ENCODE measurements at regions not wholly inside any gene's neighbourhood (a gene's known extent, or its start where the extent isn't known, plus 50 kb on each side); places are given as distances from the start of the nearest gene placed in this dataset.

- Histone ChIP-seq H2AK5ac (ENCODE audit: low read depth, low read length) (no peak overlapping the region), H2BK120ac (replicated peaks; ENCODE audit: low read depth, low read length) (no peak overlapping the region), H3K4ac (replicated peaks; ENCODE audit: insufficient read length, low read depth, low read length) (no peak overlapping the region), H4K8ac (ENCODE audit: extremely low read depth, insufficient read depth, low read length) (no peak overlapping the region), H4K5ac (ENCODE audit: insufficient read length, low read depth, low read length) (no peak overlapping the region), H3K4me1 (replicated peaks in 1 of 4; ENCODE audit: control insufficient read depth in 3 of 4, insufficient read depth in 4 of 4, low read length in 3 of 4) (no peaks in the 10 kb centered on the region), H3K23me2 (ENCODE audit: low read depth, low read length) (no peaks in the 10 kb centered on the region), H3K79me1 (ENCODE audit: low read depth, low read length) (no peaks in the 10 kb centered on the region), H3K18ac (ENCODE audit: extremely low read depth, low read length) (no peak overlapping the region), H4K20me1 (replicated peaks in 1 of 2; ENCODE audit: control insufficient read depth in 1 of 2, insufficient read depth in 2 of 2, low read length in 2 of 2) (no peaks in the 10 kb centered on the region), H3K56ac (replicated peaks; ENCODE audit: insufficient read length, low read depth, low read length) (no peak overlapping the region), H3K23ac (ENCODE audit: insufficient read length) (no peak overlapping the region), H2BK15ac (ENCODE audit: low read length) (no peak overlapping the region), H3K36me3 (ENCODE audit: control insufficient read depth in 2 of 4, insufficient read depth in 4 of 4, low read length in 3 of 4) (no peaks in the 10 kb centered on the region), H3K79me2 (ENCODE audit: control insufficient read depth in 1 of 2, insufficient read depth in 2 of 2, low read length in 2 of 2) (no peaks in the 10 kb centered on the region), H2BK20ac (ENCODE audit: low read length) (no peak overlapping the region), H3K9me3 (ENCODE audit: insufficient read depth in 2 of 2, low read depth in 1 of 2, low read length in 1 of 2) (no peaks in the 10 kb centered on the region), H2AFZ (ENCODE audit: low read length) (no peak overlapping the region), H3K14ac (ENCODE audit: insufficient read length) (no peak overlapping the region), H4K91ac (replicated peaks; ENCODE audit: insufficient read length, low read length) (no peak overlapping the region), H3K9ac (replicated peaks in 1 of 4; ENCODE audit: extremely low read depth in 1 of 4, low read depth in 3 of 4, low read length in 3 of 4) (no peak overlapping the region), H3K4me2 (ENCODE audit: insufficient read depth in 1 of 2, low read depth in 2 of 2, low read length in 2 of 2) (no peak overlapping the region), H3K4me3 (ENCODE audit: extremely low read depth in 1 of 4, insufficient read depth in 2 of 4, low read depth in 3 of 4, low read length in 4 of 4) (no peak overlapping the region), H2BK12ac (ENCODE audit: low read depth, low read length) (no peak overlapping the region), H3K27ac (ENCODE audit: low read depth, low read length) (no peak overlapping the region), H3K27me3 (replicated peaks in 1 of 4; ENCODE audit: control insufficient read depth in 3 of 4, extremely low read depth in 1 of 4, insufficient read depth in 3 of 4, low read length in 3 of 4) (no peaks in the 10 kb centered on the region), H2BK5ac (ENCODE audit: low read depth, low read length) (no peak overlapping the region)
- TF ChIP-seq POLR2AphosphoS5 (IDR thresholded peaks at IDR 0.05; ENCODE audit: low read depth, low read length) (no peak), CBX8 (IDR thresholded peaks at IDR 0.05; ENCODE audit: borderline replicate concordance, low read depth, low read length) (no peak), CTCF (IDR thresholded peaks at IDR 0.05; ENCODE audit: control extremely low read depth in 1 of 3, insufficient read depth in 1 of 3, low read depth in 1 of 3, low read length in 3 of 3) (no peak), ASH2L (IDR thresholded peaks at IDR 0.05; ENCODE audit: low read length) (no peak), USF2 (IDR thresholded peaks at IDR 0.05; ENCODE audit: low read length) (no peak), TBP (IDR thresholded peaks at IDR 0.05; ENCODE audit: low read depth, low read length) (no peak), SIN3A (conservative IDR thresholded peaks at IDR 0.05 in 1 of 2, IDR thresholded peaks at IDR 0.05 in 1 of 2; ENCODE audit: low read depth in 1 of 2, low read length in 2 of 2) (no peak)
- ChIA-PET CTCF (ENCODE audit: partially characterized antibody) (no interaction called here), POLR2A (ENCODE audit: partially characterized antibody) (no interaction called here)
- DNase-seq (ENCODE audit: low read depth in 1 of 2, low spot score in 2 of 2) = no peak
- FAIRE-seq = no peak
These were observed 245.0 kb upstream of the ACTBL2 start for GRCh38 chr5:57727591-57727990.

Measured in H1 (cell line).